Uterus (tissue), 3 donors: ENCODE measurements at regions not wholly inside any gene's neighbourhood (a gene's known extent, or its start where the extent isn't known, plus 50 kb on each side); places are given as distances from the start of the nearest gene placed in this dataset.
A peak's percentile ranks its signal among the peaks of the same experiment; 100 is the strongest.

ENCODE experiments used
- DNase-seq, 2 donors: peaks; one replicate each; pipeline ENCODE4 v3.0.0-alpha.2; 2019 to 2020
- H3K27ac ChIP-seq, 2 donors: fragments of 200-600 bp; sonication (generic); 1 replicate in 1 of 2; 2 replicates in 1 of 2; pipeline ENCODE4 v1.5.1; 2016 to 2018
- H3K27me3 ChIP-seq, 2 donors: fragments of 200-600 bp; sonication (generic); one replicate each; pipeline ENCODE4 v1.5.1; 2018 to 2019; ENCODE audit warnings: control low read depth in 1 of 2
- H3K36me3 ChIP-seq, 2 donors: fragments of 200-600 bp; sonication (generic); one replicate each; pipeline ENCODE4 v1.5.1; 2019; ENCODE audit warnings: control low read depth in 1 of 2
- H3K4me1 ChIP-seq, 2 donors: fragments of 200-600 bp; sonication (generic); one replicate each; pipeline ENCODE4 v1.5.1; 2018 to 2019; ENCODE audit warnings: control low read depth in 1 of 2
- H3K4me3 ChIP-seq, 2 donors: fragments of 200-600 bp; sonication (generic); 1 replicate in 1 of 2; 2 replicates in 1 of 2; pipeline ENCODE4 v1.5.1; 2018 to 2019; ENCODE audit warnings: mild to moderate bottlenecking in 1 of 2
- H3K9me3 ChIP-seq, 2 donors: fragments of 200-600 bp; sonication (generic); one replicate each; pipeline ENCODE4 v1.5.1; 2019; ENCODE audit warnings: control low read depth in 1 of 2
- POLR2A ChIP-seq, 2 donors: fragments of 450-650 bp; IDR thresholded peaks; one replicate each; pipeline ENCODE4 v1.6.1; 2016; ENCODE audit warnings: antibody characterized with exemption in 2 of 2, mild to moderate bottlenecking in 1 of 2, moderate library complexity in 1 of 2
- intact Hi-C: fragments of 100-400 bp; cut with DNase I; formaldehyde crosslinking; loops from one replicate; pipeline ENCODE4 v1.15.1; 2023; ENCODE audit warnings: low total_unique reads
- TF ChIP-seq, protein P1 (sequence below), 4 experiments: fragments of 200-600 bp in 2 of 4; fragments of 450-650 bp in 2 of 4; sonication (generic) in 2 of 4; IDR thresholded peaks; one replicate each; pipeline ENCODE4 v1.5.1; 2016 to 2019; ENCODE audit warnings: antibody characterized with exemption in 4 of 4, mild to moderate bottlenecking in 2 of 4, moderate library complexity in 1 of 4
- donor health status: DM: yes; HTN: yes; CAD: no.

DNA sequence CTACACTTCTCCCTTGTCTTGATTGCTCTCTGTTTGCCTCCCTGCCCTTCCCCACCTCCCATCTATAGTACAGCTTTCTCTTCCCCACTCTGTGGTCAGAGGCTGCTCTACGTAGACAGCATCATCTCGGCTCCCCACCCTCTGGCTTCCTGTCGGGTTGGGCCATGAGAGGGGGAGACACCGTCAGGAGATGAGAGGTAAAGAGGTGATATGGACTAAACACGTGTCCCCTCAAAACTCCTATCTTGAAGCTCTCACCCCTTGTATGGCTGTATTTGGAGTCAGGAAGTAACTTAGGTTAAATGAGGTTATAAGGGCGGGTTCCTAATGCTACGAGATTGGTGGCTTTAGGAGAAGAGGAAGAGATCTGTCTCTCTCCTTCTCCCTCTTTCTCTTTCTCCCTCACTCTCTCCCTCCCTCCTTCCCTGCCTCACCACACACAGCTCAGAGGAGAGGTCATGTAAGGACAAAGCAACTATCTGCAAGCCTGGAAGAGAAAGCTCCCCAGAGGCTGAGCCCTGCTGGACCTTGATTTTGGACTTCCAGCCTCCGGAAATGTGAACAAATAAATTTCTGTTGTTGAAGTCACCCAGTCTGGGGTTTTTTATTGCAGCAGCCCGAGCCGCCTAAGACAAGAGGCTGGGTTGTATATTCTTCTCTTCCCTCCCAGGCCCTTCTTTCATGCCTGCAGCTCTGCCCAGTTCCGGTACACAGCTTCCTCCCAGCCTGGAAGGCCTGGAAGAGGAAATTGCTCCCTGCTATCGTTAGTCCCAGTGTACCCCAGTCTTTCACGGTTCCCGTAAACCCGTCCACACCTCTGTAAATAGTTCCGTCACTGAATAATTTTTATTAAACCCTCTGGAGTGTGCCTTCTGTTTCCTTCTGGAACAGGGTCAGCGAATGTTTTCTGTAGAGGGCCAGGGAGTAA lies 138.0 kb downstream of the AKAIN1 start:
- H3K27me3 ChIP-seq, result no peaks in the 10 kb centered on the region
- H3K36me3 ChIP-seq, result no peaks in the 10 kb centered on the region
- H3K4me1 ChIP-seq, result no peaks in the 10 kb centered on the region
- no peak overlapping the region for H3K27ac ChIP-seq
- TF ChIP-seq, protein P1, sequence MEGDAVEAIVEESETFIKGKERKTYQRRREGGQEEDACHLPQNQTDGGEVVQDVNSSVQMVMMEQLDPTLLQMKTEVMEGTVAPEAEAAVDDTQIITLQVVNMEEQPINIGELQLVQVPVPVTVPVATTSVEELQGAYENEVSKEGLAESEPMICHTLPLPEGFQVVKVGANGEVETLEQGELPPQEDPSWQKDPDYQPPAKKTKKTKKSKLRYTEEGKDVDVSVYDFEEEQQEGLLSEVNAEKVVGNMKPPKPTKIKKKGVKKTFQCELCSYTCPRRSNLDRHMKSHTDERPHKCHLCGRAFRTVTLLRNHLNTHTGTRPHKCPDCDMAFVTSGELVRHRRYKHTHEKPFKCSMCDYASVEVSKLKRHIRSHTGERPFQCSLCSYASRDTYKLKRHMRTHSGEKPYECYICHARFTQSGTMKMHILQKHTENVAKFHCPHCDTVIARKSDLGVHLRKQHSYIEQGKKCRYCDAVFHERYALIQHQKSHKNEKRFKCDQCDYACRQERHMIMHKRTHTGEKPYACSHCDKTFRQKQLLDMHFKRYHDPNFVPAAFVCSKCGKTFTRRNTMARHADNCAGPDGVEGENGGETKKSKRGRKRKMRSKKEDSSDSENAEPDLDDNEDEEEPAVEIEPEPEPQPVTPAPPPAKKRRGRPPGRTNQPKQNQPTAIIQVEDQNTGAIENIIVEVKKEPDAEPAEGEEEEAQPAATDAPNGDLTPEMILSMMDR (IDR thresholded peaks at IDR 0.05), result no peak
- TF ChIP-seq POLR2A (IDR thresholded peaks at IDR 0.05), result no peak
- DNase-seq, result peak in 1 of 2 donors; percentile 13
- H3K4me3 ChIP-seq, result no peak overlapping the region
- intact Hi-C loops, result no loop called here
- no peaks in the 10 kb centered on the region for H3K9me3 ChIP-seq

DNA sequence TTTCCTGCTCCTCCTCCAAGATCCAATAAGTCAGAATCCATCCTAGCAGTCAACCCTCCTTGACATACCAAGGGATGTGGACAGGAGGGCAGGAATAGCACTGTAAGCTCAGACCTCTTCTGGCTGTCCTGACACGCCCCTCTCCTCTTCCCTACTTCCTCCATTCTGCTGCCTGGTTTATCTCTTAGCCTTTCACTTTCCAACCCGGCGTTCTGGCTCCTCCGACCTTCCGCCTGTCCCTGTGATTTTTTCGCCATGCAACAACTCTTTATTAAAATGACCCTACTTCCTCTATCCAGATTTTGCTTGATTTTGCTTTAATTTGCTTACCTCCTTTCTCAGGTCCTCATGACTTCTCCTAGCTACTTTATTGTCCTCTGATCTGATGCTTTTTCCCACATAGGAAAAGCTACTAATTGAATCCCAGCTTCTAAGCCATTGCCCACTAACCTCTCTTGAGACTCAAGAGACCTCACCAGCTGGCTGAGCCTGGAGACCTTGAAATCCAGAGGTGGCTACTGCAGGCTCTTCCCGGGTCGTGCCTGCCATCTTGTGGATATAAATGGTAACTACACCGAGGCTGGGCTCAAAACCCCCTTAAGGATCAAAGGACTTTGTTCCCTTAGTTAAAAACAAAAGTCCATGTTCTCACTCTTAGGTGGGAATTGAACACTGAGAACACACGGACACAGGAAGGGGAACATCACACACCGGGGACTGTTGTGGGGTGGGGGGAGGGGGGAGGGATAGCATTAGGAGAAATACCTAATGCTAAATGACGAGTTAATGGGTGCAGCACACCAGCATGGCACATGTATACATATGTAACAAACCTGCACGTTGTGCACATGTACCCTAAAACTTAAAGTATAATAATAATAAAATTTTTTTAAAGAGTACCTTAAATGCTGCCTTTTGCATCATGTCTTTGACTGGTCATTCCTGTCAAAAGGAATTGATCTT lies 139.4 kb downstream of the AKAIN1 start:
- no peak overlapping the region for H3K27ac ChIP-seq
- peak in 1 of 2 donors; percentile 15 for DNase-seq
- H3K9me3 ChIP-seq, result no peaks in the 10 kb centered on the region
- H3K36me3 ChIP-seq, result no peaks in the 10 kb centered on the region
- intact Hi-C loops, result no loop called here
- H3K4me1 ChIP-seq, result no peaks in the 10 kb centered on the region
- no peak overlapping the region for H3K4me3 ChIP-seq
- no peak for TF ChIP-seq POLR2A (IDR thresholded peaks at IDR 0.05)
- TF ChIP-seq, protein P1 (IDR thresholded peaks at IDR 0.05), result peak; percentile 33 to 59 (median 46)
- no peaks in the 10 kb centered on the region for H3K27me3 ChIP-seq

DNA sequence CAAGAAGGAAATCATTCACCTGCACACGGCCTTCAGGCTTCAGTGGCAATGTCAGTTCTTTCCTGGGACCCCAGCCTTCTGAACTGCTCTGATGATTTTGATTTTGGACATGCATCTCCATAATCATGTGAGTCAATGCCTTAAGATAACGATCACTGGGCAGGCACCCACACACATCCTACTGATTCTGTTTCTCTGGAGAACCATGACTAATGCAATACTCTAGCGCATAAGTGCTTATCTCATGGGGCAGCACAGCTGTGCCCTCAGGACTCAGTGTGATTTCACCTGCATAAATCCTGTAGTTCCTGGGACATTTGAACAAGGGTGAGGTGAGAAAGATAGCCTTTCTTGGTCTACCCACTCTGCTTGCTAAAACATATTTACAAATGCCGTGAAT lies 144.6 kb downstream of the AKAIN1 start:
- intact Hi-C loops, result no loop called here
- Histone ChIP-seq H3K9me3 (no peaks in the 10 kb centered on the region), H3K27me3 (no peaks in the 10 kb centered on the region), H3K4me3 (no peak overlapping the region), H3K36me3 (no peaks in the 10 kb centered on the region), H3K27ac (no peak overlapping the region), H3K4me1 (no peaks in the 10 kb centered on the region)
- TF ChIP-seq, protein P1 (IDR thresholded peaks at IDR 0.05), result no peak
- no peak for TF ChIP-seq POLR2A (IDR thresholded peaks at IDR 0.05)
- no peak for DNase-seq

DNA sequence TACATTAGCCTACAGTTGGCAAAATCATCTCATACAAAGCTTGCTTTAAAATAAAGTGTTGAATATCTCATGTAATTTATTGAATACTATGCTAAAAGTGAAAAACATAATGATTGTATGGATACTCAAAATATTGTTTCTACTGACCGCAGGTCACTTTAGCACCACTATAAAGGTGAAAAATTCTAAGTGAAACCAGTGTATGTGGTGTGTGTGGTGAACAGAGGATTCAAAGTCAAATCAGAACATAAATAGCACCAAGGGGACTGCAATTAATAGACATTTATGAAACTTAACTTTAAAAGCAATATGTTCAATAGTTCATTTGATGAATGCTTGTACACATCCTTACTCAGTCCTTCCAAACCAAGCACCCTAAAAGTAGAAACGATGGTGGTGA lies 145.8 kb downstream of the AKAIN1 start:
- DNase-seq, result no peak
- H3K27ac ChIP-seq, result no peak overlapping the region
- intact Hi-C loops, result no loop called here

More for the DNA sequence above, 145.8 kb downstream of the AKAIN1 start:
- Histone ChIP-seq H3K9me3 (no peaks in the 10 kb centered on the region), H3K4me1 (no peaks in the 10 kb centered on the region), H3K4me3 (no peak overlapping the region), H3K27me3 (no peaks in the 10 kb centered on the region), H3K36me3 (no peaks in the 10 kb centered on the region)
- TF ChIP-seq, protein P1 (IDR thresholded peaks at IDR 0.05), result no peak
- no peak for TF ChIP-seq POLR2A (IDR thresholded peaks at IDR 0.05)
